Activated CD4-positive, alpha-beta T cell treated with anti-CD3 and anti-CD28 coated beads, Interleukin-2, Interleukin-6, amounts not matched to agents 100 ng/mL and 50 ng/mL, durations not matched to agents 16 hours and 8 hours (primary cell): ENCODE measurements at regions not wholly inside any gene's neighbourhood (a gene's known extent, or its start where the extent isn't known, plus 50 kb on each side); places are given as distances from the start of the nearest gene placed in this dataset.
"Not testable (repeated sequence)": the region's sequence is repeated elsewhere in the genome, so short reads cannot be mapped to it uniquely, and the experiment has no call there.

Experiments used
- DNase-seq: peaks from one replicate; pipeline ENCODE4 v3.0.0-alpha.2; 2020

- no peak for DNase-seq
Observed at GRCh38 chr7:155377838-155378579, 79.9 kb upstream of the EN2 start.

GRCh38 chr7:155378580-155378934, 79.4 kb upstream of the EN2 start:
- DNase-seq, result no peak

GRCh38 chr7:155378959-155379871, 78.7 kb upstream of the EN2 start:
- DNase-seq, result no peak

- peak; percentile 82 for DNase-seq
Observed at GRCh38 chr7:155380221-155380861, 77.6 kb upstream of the EN2 start.

- DNase-seq, result no peak
Observed at GRCh38 chr7:155380976-155381851, 76.7 kb upstream of the EN2 start.

- no peak for DNase-seq
Observed at GRCh38 chr7:155381852-155382801, 75.8 kb upstream of the EN2 start.

GRCh38 chr7:155382802-155383171, 75.1 kb upstream of the EN2 start:
- no peak for DNase-seq

GRCh38 chr7:155383756-155384491, 74.0 kb upstream of the EN2 start:
- DNase-seq, result no peak

GRCh38 chr7:155384751-155385150, 73.2 kb upstream of the EN2 start:
- DNase-seq, result no peak

- DNase-seq, result not testable (repeated sequence)
Observed at GRCh38 chr7:155385182-155385581, 72.7 kb upstream of the EN2 start.

GRCh38 chr7:155386608-155387007, 71.3 kb upstream of the EN2 start:
- no peak for DNase-seq

- DNase-seq, result no peak
Observed at GRCh38 chr7:155387066-155387620, 70.8 kb upstream of the EN2 start.

- no peak for DNase-seq
Observed at GRCh38 chr7:155388561-155388960, 69.4 kb upstream of the EN2 start.

- no peak for DNase-seq
Observed at GRCh38 chr7:155391414-155391813, 66.5 kb upstream of the EN2 start.

GRCh38 chr7:155392726-155393570, 65.0 kb upstream of the EN2 start:
- DNase-seq, result no peak

- no peak for DNase-seq
Observed at GRCh38 chr7:155394413-155394812, 63.5 kb upstream of the EN2 start.

- DNase-seq, result no peak
Observed at GRCh38 chr7:155395176-155395797, 62.6 kb upstream of the EN2 start.

- no peak for DNase-seq
Observed at GRCh38 chr7:155396661-155397060, 61.3 kb upstream of the EN2 start.
